A549 (cell line): ENCODE measurements at regions not wholly inside any gene's neighbourhood (a gene's known extent, or its start where the extent isn't known, plus 50 kb on each side); places are given as distances from the start of the nearest gene placed in this dataset.

ENCODE experiments used
- CHD2 ChIP-seq: fragments of 150-350 bp; IDR thresholded peaks from 2 replicates; pipeline ENCODE4 v1.6.1; 2014; ENCODE audit warnings: low read length; ENCODE audit not compliant: partially characterized antibody
- CTCF ChIP-seq: fragments of >200 bp; sonication (Bioruptor Twin); formaldehyde crosslinking; IDR thresholded peaks from 3 replicates; pipeline ENCODE4 v1.5.1; 2016
- EP300 ChIP-seq, 2 experiments: fragments of >200 bp; sonication (Bioruptor Twin); formaldehyde crosslinking; IDR thresholded peaks; 2 replicates in 1 of 2; 3 replicates in 1 of 2; pipeline ENCODE4 v1.6.1; 2016 to 2017
- KDM5A ChIP-seq: fragments of 200-600 bp; sonication (generic); IDR thresholded peaks from 2 replicates; pipeline ENCODE4 v1.6.1; 2016; ENCODE audit warnings: antibody characterized with exemption, mild to moderate bottlenecking
- MAFK ChIP-seq: fragments of 450-650 bp; IDR thresholded peaks from 2 replicates; pipeline ENCODE4 v1.6.1; 2014; ENCODE audit not compliant: partially characterized antibody
- MAX ChIP-seq: IDR thresholded peaks from 2 replicates; pipeline ENCODE4 v1.6.1; 2012
- NR3C1 ChIP-seq: fragments of >200 bp; sonication (Bioruptor Twin); formaldehyde crosslinking; IDR thresholded peaks from 3 replicates; pipeline ENCODE4 v1.6.1; 2017
- RARB ChIP-seq: fragments of 250-450 bp; sonication (Bioruptor Pico); IDR thresholded peaks from 2 replicates; pipeline ENCODE4 v1.8.0; 2021; ENCODE audit warnings: mild to moderate bottlenecking, moderate library complexity
- RCOR1 ChIP-seq: fragments of 150-350 bp; IDR thresholded peaks from 2 replicates; pipeline ENCODE4 v1.6.1; 2014; ENCODE audit warnings: antibody characterized with exemption, low read length, low read depth
- SMC3 ChIP-seq: fragments of >200 bp; sonication (Bioruptor Twin); formaldehyde crosslinking; IDR thresholded peaks from 3 replicates; pipeline ENCODE4 v1.6.1; 2018; ENCODE audit warnings: inconsistent platforms
- ZC3H11A ChIP-seq: fragments of 450-650 bp; IDR thresholded peaks from 2 replicates; pipeline ENCODE4 v1.6.1; 2014; ENCODE audit warnings: antibody characterized with exemption, mild to moderate bottlenecking
- TF ChIP-seq, protein P1 (sequence below): IDR thresholded peaks from 2 replicates; pipeline ENCODE4 v1.6.1; 2012
- TF ChIP-seq, protein P2 (sequence below): fragments of 150-350 bp; IDR thresholded peaks from 2 replicates; pipeline ENCODE4 v1.6.1; 2014; ENCODE audit warnings: low read depth, mild to moderate bottlenecking, low read length

DNA sequence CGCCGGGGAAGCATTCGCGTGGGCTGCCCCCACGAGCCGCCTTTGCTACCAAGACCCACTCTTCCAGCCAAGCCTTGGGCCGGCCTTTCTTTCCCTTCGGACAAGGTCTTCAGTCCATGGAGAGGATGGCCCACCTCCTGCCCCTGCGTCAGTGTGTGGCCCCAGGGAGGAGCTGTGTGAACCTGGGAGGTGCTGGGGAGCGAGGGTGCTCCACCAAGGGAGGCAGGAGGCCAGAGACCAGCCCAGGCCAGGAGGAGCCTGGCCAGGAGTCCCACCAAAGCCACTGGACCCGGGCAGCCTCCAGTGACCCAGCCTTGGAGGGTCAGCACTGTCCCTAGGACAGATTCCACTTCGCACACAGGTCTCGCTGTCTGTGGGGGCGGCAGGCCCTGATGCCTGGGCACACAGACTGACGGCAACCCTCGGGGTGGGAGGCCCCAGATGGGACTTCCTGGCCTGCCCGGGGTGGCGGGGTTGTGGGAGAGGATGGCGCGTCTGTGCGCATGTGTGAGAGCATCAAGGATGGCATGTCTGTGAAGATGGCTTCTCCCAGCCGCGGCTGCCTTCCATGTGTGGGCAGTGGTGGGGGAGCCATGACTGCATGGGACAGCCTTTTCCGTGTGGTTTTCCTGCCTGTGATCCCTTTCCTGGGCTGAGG, 113.3 kb upstream of the LPCAT1 start:
- TF ChIP-seq, protein P1, sequence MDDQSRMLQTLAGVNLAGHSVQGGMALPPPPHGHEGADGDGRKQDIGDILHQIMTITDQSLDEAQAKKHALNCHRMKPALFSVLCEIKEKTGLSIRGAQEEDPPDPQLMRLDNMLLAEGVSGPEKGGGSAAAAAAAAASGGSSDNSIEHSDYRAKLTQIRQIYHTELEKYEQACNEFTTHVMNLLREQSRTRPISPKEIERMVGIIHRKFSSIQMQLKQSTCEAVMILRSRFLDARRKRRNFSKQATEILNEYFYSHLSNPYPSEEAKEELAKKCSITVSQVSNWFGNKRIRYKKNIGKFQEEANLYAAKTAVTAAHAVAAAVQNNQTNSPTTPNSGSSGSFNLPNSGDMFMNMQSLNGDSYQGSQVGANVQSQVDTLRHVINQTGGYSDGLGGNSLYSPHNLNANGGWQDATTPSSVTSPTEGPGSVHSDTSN: no peak
- TF ChIP-seq KDM5A: no peak
- TF ChIP-seq RARB (CRISPR knock-in tag): no peak
- TF ChIP-seq CTCF: no peak
- TF ChIP-seq, protein P2, sequence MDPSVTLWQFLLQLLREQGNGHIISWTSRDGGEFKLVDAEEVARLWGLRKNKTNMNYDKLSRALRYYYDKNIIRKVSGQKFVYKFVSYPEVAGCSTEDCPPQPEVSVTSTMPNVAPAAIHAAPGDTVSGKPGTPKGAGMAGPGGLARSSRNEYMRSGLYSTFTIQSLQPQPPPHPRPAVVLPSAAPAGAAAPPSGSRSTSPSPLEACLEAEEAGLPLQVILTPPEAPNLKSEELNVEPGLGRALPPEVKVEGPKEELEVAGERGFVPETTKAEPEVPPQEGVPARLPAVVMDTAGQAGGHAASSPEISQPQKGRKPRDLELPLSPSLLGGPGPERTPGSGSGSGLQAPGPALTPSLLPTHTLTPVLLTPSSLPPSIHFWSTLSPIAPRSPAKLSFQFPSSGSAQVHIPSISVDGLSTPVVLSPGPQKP: no peak
- no peak for TF ChIP-seq CHD2
- no peak for TF ChIP-seq MAFK
- TF ChIP-seq SMC3: no peak
- no peak for TF ChIP-seq EP300 (IDR thresholded peaks at IDR 0.05)
- no peak for TF ChIP-seq MAX
- TF ChIP-seq RCOR1: no peak
- TF ChIP-seq NR3C1: no peak
- TF ChIP-seq ZC3H11A: no peak
